GM18502 (cell line): ENCODE measurements at regions not wholly inside any gene's neighbourhood (a gene's known extent, or its start where the extent isn't known, plus 50 kb on each side); places are given as distances from the start of the nearest gene placed in this dataset.
"Not testable (repeated sequence)": the region's sequence is repeated elsewhere in the genome, so short reads cannot be mapped to it uniquely, and the experiment has no call there.

Experiments
- ATAC-seq: cut with Tn5 transposase; IDR thresholded peaks from one replicate; pipeline ENCODE4 v1.9.1; 2021; ENCODE audit warnings: mild to moderate bottlenecking; ENCODE audit not compliant: unreplicated experiment, poor library complexity

- no peak for ATAC-seq
These were observed 62.9 kb upstream of the ZNF217 start for GRCh38 chr20:53656293-53657202.

GRCh38 chr20:53655625-53656292, 62.1 kb upstream of the ZNF217 start:
- ATAC-seq = no peak

- no peak for ATAC-seq
These were observed 61.4 kb upstream of the ZNF217 start for GRCh38 chr20:53654932-53655624.

GRCh38 chr20:53654521-53654920, 60.9 kb upstream of the ZNF217 start:
- not testable (repeated sequence) for ATAC-seq

- ATAC-seq = no peak
These were observed 59.3 kb upstream of the ZNF217 start for GRCh38 chr20:53652859-53653517.

- ATAC-seq = peak; percentile 69
These were observed 58.6 kb upstream of the ZNF217 start for GRCh38 chr20:53652090-53652858.

- not testable (repeated sequence) for ATAC-seq
These were observed 55.9 kb upstream of the ZNF217 start for GRCh38 chr20:53649493-53649892.

GRCh38 chr20:53647286-53647821, 53.7 kb upstream of the ZNF217 start:
- ATAC-seq = no peak

GRCh38 chr20:53646550-53646949, 52.9 kb upstream of the ZNF217 start:
- ATAC-seq = no peak

- no peak for ATAC-seq
These were observed 51.9 kb upstream of the ZNF217 start for GRCh38 chr20:53645582-53645897.

- ATAC-seq = not testable (repeated sequence)
These were observed 50.5 kb upstream of the ZNF217 start for GRCh38 chr20:53644108-53644507.
